NCI-H2107 treated with DMSO at 0.1 percent for 48 hours (cell line): ENCODE measurements at regions not wholly inside any gene's neighbourhood (a gene's known extent, or its start where the extent isn't known, plus 50 kb on each side); places are given as distances from the start of the nearest gene placed in this dataset.

ENCODE experiments used
- DNase-seq: peaks from one replicate; lab custom pipeline; 2025; ENCODE audit not compliant: unreplicated experiment; lab: John Stamatoyannopoulos, UW

GRCh38 chrX:121987835-121988234 lies 940.4 kb downstream of the GLUD2 start:
- DNase-seq, result no peak

DNA sequence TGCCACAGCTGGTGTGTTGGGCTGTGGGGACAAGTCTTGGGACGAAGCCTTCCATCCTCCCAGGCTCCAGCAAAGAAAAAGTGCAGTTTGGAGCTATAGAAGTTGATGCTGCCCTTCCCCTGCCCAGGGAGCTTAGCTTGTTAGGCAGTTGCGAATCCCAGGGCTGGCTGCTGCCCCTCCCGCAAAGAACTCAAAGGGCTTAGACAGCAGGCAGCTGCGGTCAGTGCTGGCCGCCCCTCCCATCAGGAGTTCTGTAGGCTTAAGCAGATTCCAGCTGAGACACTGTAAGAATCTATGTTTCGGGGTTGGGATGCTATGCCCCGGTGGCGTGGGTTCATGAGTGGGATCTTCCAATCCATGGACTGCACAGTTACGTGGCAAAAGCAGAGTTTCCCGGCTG lies 956.7 kb downstream of the GLUD2 start:
- no peak for DNase-seq

DNA sequence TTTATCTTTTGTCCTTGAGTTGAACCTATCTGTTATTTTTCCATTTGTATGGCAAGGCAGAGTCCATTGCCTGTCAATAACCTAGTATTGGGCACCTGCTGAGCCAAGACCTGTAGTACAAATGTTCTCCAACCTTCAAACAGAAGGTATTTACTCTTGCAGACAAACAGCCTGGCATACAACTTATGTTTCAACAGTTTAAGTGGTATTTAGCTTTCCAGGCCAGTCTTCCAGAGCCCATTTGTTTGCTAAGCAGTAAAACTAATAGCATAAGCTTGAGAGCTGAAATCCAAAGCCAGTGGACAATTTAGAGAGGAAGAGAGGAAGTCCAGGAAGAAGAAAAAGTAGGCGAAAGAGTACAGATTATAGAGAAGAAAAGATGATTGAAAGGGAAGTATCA lies 979.3 kb downstream of the GLUD2 start:
- DNase-seq, result no peak

GRCh38 chrX:122046226-122046625 lies 998.8 kb downstream of the GLUD2 start:
- no peak for DNase-seq

DNA sequence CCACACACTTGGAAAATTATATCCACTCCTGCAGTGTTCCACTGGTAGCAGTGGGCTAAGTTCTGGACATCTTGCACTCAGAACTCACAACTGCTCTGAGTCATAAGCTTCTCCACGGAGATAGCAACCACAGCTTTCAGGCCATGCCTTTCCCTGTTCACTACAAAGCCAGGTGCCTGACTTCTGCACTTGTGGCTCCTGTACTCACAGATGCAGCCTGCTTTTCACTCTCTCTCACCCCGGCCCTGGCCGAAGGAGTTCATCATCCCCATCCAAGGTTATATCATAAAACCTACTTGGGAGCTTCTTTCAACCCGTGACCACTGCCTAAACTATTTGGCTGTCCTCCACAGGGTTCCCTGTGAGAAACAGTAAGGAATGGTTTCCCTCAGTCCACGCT lies 999.4 kb downstream of the GLUD2 start:
- no peak for DNase-seq

DNA sequence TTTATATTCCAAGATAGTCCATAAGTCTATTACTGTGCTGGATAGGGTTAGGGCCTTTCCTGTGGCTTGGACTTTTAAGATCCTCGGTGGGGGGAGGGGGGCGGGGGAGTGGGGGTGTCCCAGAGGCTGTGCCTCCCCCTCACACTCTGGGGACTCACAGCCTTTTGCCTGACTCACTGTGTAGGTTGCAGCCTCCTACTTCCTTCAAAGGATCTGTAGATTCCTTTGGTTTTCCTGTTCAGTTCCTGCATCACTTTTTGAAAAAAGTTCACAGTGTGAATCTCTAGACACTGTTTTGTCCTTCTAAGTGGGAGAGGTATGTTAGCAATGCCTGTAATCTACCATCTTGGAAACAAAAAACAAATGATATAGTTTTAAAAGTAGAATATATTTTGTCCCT lies 999.9 kb downstream of the GLUD2 start:
- DNase-seq, result no peak

- DNase-seq, result no peak
These were observed 1008.0 kb downstream of the GLUD2 start for GRCh38 chrX:122055460-122055859.

DNA sequence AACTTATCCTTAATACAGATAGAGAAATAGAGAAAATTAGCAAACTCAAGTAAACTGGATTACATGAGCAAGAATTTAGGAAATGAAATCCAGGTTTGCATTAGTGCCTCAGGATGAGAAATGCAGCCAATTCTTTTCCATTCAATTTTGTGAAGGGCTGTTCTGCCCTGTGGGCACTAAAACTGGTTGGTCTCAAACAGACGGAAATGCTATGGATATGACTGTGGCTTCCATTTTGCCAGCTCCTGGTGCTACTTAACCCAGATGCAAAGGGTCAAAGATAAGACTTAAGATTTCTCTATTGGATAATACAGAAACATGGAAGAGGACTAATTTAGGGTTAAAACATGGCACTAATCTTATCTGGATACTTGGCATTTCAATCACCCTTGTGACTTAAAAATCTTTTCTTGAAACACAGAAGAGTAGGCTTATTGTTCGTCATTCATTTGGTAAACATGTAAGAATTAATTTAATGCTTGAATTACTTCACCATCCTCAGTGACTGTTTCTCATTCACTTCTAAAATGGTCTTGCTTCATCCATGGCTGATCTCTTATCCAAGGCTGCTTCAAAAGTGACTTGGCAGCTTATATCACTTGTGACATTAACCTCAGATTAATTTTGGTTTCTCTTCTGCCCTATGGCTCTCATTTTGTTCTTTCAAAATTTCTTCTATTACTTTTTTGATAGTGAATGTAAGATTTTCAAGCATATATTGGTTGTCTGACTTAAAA lies 1008.7 kb downstream of the GLUD2 start:
- DNase-seq, result no peak

GRCh38 chrX:122076241-122076640 lies 1028.8 kb downstream of the GLUD2 start:
- no peak for DNase-seq

DNA sequence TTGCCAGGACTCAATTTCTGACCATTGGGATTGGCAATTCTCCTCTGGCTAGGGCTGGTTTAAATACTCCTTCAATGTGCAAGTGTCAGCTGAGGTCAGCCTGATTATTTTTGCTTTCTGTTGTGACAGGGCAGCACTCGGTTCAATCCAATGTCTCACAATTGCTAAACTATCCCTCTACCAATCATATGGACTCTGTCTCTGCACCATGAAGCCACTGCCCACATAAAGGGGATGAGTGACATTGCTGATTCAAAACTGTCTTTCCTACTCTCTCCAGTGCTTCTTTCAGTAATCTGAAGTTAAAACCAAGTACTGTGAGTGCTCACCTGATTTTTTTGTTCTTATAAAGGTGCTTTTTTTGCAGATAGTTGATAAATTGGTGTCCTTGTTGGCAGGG lies 1030.7 kb downstream of the GLUD2 start:
- no peak for DNase-seq

- no peak for DNase-seq
These were observed 1039.9 kb downstream of the GLUD2 start for GRCh38 chrX:122087341-122087740.

GRCh38 chrX:122091571-122091970 lies 1044.2 kb downstream of the GLUD2 start:
- DNase-seq, result no peak

GRCh38 chrX:122092360-122092759 lies 1045.0 kb downstream of the GLUD2 start:
- no peak for DNase-seq

DNA sequence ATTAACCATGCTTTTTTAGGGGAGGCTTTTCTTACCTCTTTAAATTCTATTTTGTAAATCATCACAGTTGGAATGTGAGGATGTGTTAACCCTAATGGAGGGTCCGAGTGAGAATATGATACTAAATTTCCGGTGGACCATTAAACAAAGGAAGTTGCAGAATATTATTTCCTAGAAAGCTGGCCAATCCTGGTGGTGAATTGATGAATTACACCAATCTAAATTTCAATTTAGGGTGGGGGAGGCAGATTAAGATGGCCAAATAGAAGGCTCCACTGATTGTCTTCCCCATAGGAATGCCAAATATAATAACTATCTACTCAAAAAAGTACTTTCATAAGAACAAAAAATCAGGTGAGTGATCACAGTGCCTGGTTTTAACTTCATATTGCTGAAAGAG lies 1045.6 kb downstream of the GLUD2 start:
- DNase-seq, result no peak

DNA sequence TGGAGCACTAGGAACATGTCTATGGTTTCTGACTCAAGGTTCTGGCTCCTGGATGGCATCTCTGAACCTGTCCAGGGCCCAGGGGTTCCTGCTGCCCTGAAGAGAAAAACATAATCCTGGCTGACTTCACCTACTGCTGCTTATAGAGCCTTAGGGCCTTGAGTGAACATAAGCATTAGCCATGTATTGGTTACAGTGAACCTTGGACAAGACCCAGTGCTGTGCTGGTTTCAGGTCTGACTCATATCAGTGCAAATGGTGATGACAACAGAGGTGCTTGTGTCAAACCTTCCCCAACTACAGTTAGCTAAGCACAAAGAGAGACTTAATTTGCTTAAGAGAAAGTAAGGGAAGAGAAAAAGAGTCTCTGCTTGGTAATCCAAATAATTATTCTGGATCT lies 1047.2 kb downstream of the GLUD2 start:
- no peak for DNase-seq

DNA sequence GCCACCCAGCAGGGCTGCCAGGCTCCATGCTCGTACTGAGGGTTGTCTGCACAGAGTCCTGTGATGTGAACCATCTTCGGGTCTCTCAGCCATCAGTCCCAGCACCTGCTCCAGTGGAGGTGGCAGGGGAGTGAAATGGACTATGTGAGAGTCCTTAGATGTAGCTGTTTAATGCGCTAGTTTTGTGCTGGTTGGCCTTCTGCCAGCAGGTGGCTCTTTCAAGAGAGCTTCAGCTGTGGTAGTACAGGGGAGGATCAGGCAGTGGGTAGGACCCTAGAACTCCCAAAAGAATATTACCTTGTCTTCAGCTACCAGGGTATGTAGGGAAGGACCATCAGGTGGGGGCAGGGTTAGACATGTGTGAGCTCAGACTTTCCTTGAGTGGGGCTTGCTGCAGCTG lies 1066.0 kb downstream of the GLUD2 start:
- DNase-seq, result no peak

DNA sequence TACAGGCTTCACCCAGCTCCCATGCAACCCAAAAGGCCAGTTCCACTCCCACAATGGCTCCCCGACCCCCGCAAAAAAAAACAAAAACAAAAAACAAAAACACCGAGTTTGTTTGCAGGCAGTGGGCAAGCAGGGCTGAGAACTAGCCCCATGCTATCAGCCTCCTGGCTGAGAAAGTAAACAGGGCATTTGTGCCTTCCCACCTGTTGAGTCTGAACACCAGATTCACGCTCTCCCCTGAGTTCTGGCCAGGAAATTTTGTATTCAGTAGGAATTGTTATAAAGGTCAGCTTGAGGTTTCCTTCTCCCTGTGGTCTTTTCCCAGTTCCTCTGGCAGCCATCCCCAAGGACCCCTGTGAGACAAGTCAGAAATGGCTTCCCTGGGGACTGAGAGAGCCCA lies 1066.5 kb downstream of the GLUD2 start:
- no peak for DNase-seq

DNA sequence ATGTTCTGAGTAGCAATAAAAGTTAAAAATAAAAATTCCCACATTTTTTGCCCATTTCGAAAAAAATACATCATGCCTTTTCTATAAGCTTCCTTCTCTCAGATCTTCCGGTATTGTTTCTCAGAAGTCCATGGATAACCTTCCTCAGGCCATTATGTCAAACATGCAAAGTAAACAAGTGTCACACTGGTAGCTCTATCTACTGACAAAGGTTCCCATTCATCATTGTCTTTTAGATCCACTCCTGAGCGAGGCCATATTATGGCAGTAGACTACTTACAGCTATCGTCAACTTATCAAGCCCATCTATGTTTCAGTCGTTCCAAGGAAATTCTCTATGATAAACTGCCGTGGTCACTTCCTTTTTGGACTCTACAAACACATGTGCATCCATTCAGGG lies 1068.2 kb downstream of the GLUD2 start:
- no peak for DNase-seq

GRCh38 chrX:122119361-122119760 lies 1064.7 kb upstream of the GRIA3 start:
- DNase-seq, result no peak

DNA sequence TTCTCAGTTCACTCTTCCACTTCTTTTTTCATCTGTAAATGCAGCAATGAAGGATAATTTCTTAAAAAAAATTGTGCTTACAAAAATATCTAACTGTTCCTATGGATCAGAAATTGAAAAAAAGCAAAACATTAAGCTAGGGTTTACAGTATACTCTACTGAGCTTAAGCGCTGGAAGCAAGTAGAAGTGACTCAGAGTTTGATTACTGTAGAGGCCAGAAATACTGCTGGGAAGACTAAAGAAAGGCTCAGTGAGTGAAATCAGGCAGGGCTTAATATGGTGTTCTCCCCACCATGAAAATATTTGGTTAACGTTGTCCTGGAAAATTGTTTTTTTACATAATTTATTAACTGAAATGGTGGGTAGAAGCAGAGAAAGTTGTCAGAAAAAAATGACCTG lies 1061.8 kb upstream of the GRIA3 start:
- DNase-seq, result no peak

GRCh38 chrX:122133478-122133877 lies 1050.6 kb upstream of the GRIA3 start:
- DNase-seq, result no peak

GRCh38 chrX:122134291-122134690 lies 1049.8 kb upstream of the GRIA3 start:
- no peak for DNase-seq

DNA sequence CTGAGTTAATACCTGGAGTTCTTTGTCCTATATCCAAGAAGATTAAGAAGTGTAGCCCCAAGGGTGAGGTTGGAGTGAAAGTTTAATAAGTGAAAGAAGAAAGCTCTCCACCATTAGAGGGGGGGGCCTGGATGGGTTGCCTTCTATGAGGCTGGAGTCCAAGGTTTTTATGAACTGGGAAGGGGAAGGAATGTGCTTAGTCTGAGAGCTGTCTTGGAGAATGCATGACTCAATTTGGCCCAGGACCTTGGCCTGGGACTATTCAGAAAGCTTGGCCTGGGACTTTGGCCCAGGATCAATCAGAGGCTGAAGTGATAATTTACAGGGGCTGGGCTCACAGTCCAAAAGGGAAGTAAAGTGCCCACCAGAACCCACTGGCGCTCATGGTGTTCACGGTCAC lies 1049.0 kb upstream of the GRIA3 start:
- DNase-seq, result no peak
